GM19035 (cell line): ENCODE measurements at regions not wholly inside any gene's neighbourhood (a gene's known extent, or its start where the extent isn't known, plus 50 kb on each side); places are given as distances from the start of the nearest gene placed in this dataset.

ENCODE experiments used
- ATAC-seq: cut with Tn5 transposase; IDR thresholded peaks from one replicate; pipeline ENCODE4 v1.9.1; 2021; ENCODE audit not compliant: unreplicated experiment

GRCh38 chr7:135831455-135832195 lies 83.0 kb upstream of the FAM180A start:
- no peak for ATAC-seq

- no peak for ATAC-seq
Measured at GRCh38 chr7:135828604-135829003, 80.0 kb upstream of the FAM180A start.

GRCh38 chr7:135827391-135827790 lies 78.8 kb upstream of the FAM180A start:
- no peak for ATAC-seq

- no peak for ATAC-seq
Measured at GRCh38 chr7:135825406-135825805, 76.8 kb upstream of the FAM180A start.

GRCh38 chr7:135822376-135822775 lies 73.8 kb upstream of the FAM180A start:
- ATAC-seq, result no peak

- no peak for ATAC-seq
Measured at GRCh38 chr7:135817583-135817982, 69.0 kb upstream of the FAM180A start.

- ATAC-seq, result no peak
Measured at GRCh38 chr7:135815033-135815432, 66.4 kb upstream of the FAM180A start.

GRCh38 chr7:135812148-135812547 lies 63.5 kb upstream of the FAM180A start:
- no peak for ATAC-seq

- no peak for ATAC-seq
Measured at GRCh38 chr7:135811506-135811905, 62.9 kb upstream of the FAM180A start.

- ATAC-seq, result no peak
Measured at GRCh38 chr7:135808206-135808605, 59.6 kb upstream of the FAM180A start.

- ATAC-seq, result no peak
Measured at GRCh38 chr7:135803143-135803542, 54.5 kb upstream of the FAM180A start.

- ATAC-seq, result no peak
Measured at GRCh38 chr7:135802697-135803096, 54.1 kb upstream of the FAM180A start.

GRCh38 chr7:135801877-135802276 lies 53.3 kb upstream of the FAM180A start:
- ATAC-seq, result no peak

GRCh38 chr7:135801045-135801693 lies 52.6 kb upstream of the FAM180A start:
- peak; percentile 80 for ATAC-seq

GRCh38 chr7:135800560-135800959 lies 51.9 kb upstream of the FAM180A start:
- no peak for ATAC-seq

- no peak for ATAC-seq
Measured at GRCh38 chr7:135799881-135800280, 51.3 kb upstream of the FAM180A start.
